ENCODE measurements at regions not wholly inside any gene's neighbourhood (a gene's known extent, or its start where the extent isn't known, plus 50 kb on each side); places are given as distances from the start of the nearest gene placed in this dataset.

GRCh38 chr10:22152403-22152802 is 65.4 kb downstream of the EBLN1 start:
- Histone ChIP-seq H3K36me3 (ENCODE audit: control insufficient read depth, insufficient read depth, low read length) (no peaks in the 10 kb centered on the region), H3K18ac (ENCODE audit: low read depth, low read length) (no peak overlapping the region), H2BK120ac (ENCODE audit: low read depth, low read length) (no peak overlapping the region), H4K91ac (ENCODE audit: insufficient read depth, low read depth, low read length) (no peak overlapping the region), H2AK9ac (replicated peaks; ENCODE audit: low read depth, low read length, poor library complexity) (no peak overlapping the region), H3K23ac (ENCODE audit: low read depth, low read length) (no peak overlapping the region), H2BK20ac (ENCODE audit: low read depth, low read length) (no peak overlapping the region), H3K4me2 (ENCODE audit: low read depth, low read length) (no peak overlapping the region), H3K9ac (ENCODE audit: low read depth, low read length) (no peak overlapping the region), H4K20me1 (ENCODE audit: insufficient read depth, low read length) (no peaks in the 10 kb centered on the region), H3K4me3 (ENCODE audit: insufficient read depth, low read depth, low read length) (no peak overlapping the region), H3K27me3 (ENCODE audit: control insufficient read depth, insufficient read depth, low read length) (no peaks in the 10 kb centered on the region), H2AK5ac (ENCODE audit: low read depth, low read length) (no peak overlapping the region), H4K5ac (ENCODE audit: low read depth, low read length) (no peak overlapping the region), H3K27ac (ENCODE audit: insufficient read depth, low read length) (no peak overlapping the region), H3K79me1 (ENCODE audit: low read depth in 1 of 2, low read length in 2 of 2) (no peaks in the 10 kb centered on the region), H3K4ac (ENCODE audit: low read depth, low read length) (no peak overlapping the region), H2AFZ (replicated peaks; ENCODE audit: low read length, poor library complexity) (no peak overlapping the region), H2BK15ac (ENCODE audit: low read depth, low read length) (no peak overlapping the region), H2BK5ac (ENCODE audit: low read depth, low read length, poor library complexity, severe bottlenecking) (no peak overlapping the region), H3K9me1 (ENCODE audit: insufficient read depth, low read length) (no peaks in the 10 kb centered on the region), H4K8ac (ENCODE audit: low read depth in 2 of 2, low read length in 2 of 2) (no peak overlapping the region), H3K14ac (replicated peaks; ENCODE audit: low read depth, low read length) (no peak overlapping the region), H3K4me1 (ENCODE audit: control insufficient read depth, insufficient read depth, low read length) (no peaks in the 10 kb centered on the region), H3K56ac (ENCODE audit: extremely low read depth, insufficient read depth, low read length) (no peak overlapping the region), H3K9me3 (ENCODE audit: control insufficient read depth, insufficient read depth, low read length) (no peaks in the 10 kb centered on the region)
- DNase-seq (no peak), ATAC-seq (ENCODE audit: low read depth) (no peak)
- intact Hi-C loops (cut with micrococcal nuclease) (no loop called here), dilution Hi-C loops (cut with HindIII; ENCODE audit: low sequenced_read_pairs, unreplicated experiment) (no loop called here), in situ Hi-C loops (cut with MboI; ENCODE audit: low sequenced_read_pairs) (no loop called here)
- ChIA-PET CTCF (interaction anchor here (0.6 kb wide), 1 partner anchor 778 kb away, joined by 3 read pairs; no protein-coding TSS in a partner anchor), POLR2A (ENCODE audit: unreplicated experiment) (no interaction called here)
- WGBS, 2 experiments (ENCODE audit: extremely low coverage in 2 of 2, insufficient read length in 1 of 2), result no CpG with 5 or more reads among the region's 1 CpG
- TF ChIP-seq SMC3 (IDR thresholded peaks at IDR 0.05; ENCODE audit: low read depth, low read length) (no peak), CEBPB (IDR thresholded peaks at IDR 0.05; ENCODE audit: low read depth, low read length) (peak; percentile 21; the same call in 1 of the 2 replicates)
- BruUV-seq (replicated peaks), result no TSS peak

All from IMR-90 (cell line).